NCI-H524 (cell line): ENCODE measurements at regions not wholly inside any gene's neighbourhood (a gene's known extent, or its start where the extent isn't known, plus 50 kb on each side); places are given as distances from the start of the nearest gene placed in this dataset.

Experiments used
- DNase-seq, 2 experiments: peaks; one replicate each; lab custom pipeline; 2025; lab: John Stamatoyannopoulos, UW

DNA sequence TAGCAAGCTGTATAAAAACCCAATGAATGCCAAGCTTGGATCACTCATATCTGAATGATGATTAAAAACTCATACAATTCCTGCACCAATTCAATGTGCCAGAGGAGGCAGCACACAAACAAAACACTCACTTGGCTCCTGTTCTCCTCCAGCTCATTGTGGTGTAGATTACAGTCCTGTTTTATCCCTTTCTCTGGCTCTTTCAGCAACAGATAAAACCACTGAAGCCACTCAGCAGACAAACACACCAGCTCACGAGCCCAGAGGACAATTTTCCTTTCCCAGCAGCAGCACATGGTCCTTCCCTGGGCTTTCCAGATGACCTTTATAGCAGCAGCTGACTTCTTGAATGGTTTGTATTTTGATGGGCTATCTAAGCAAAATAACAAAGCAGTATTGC is 107.3 kb upstream of the STARD3NL start:
- peak in 1 of 2 experiments; percentile 42 for DNase-seq

GRCh38 chr7:38086857-38087256 is 91.2 kb upstream of the STARD3NL start:
- DNase-seq = no peak

DNA sequence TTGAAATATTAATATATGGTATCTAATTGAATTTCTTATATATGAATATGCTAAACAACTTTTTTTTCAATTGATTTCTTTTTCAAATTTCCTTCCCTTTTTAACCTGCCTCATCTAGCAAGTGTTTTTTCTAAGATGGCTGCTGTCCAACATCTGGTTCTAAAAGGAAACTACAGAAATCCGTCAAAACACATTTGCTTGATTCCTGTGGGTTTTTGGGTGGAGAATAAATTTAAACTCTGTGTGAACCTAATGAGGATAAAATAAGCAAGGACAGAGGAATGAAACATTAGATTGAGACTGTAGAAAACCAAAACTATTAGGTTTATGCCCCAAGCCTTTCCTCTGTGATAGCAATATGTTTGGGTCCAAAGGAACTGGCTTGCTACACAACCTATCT is 75.5 kb upstream of the STARD3NL start:
- DNase-seq = no peak

- DNase-seq = peak in 1 of 2 experiments; percentile 51
Observed at GRCh38 chr7:38105874-38106483, 72.1 kb upstream of the STARD3NL start.

DNA sequence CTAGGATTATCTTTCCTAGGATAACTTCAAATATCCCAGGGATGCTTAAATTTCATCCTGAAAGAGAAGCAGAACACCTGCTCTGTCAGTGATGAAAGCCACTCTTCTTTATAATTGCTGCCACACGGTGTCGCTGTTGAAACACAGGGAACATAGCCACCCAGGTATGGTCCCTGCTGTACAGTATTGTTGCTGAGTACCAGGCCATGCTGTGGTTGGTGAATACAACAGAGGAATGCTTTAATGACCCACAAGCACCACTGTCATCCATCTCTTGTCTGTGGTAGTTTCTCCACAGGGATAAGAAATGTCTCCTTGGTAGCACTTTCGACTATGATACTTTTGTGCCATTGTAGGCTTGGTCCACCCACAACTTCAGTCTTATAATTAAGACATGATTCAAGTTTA is 70.6 kb upstream of the STARD3NL start:
- peak; percentile 36 to 78 for DNase-seq

DNA sequence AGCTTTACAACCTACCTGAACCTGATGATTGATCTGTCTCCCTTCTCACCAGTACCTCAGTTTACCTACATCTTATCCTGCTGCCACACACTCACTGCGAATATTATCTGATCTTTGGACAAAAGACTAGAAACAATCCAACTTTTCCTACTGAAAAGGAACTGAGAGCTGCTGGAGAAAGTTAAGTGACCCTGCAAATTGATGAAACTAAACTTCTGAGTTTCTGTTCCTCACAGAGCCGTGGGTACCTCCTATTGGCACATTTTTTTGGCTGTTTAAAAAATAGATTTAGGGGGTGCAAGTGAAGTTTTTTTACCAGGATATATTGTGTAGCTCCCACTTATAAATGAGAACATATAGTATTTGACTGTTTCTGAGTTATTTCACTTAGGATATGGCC is 66.0 kb upstream of the STARD3NL start:
- no peak for DNase-seq

DNA sequence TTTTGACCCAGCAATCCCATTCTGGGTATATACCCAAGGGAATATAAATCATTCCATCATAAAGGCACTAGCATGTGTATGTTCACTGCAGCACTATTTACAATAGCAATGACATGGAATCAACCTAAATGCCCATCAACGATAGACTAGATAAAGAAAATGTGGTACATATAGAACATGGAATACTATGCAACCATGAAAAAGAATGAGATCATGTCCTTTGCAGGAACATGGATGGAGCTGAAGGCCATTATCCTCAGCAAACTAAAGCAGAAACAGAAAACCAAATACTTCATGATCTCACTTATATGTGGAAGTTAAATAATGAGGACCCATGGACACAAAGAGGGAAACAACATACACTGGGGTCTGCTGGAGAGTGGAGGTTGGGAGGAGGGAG is 58.0 kb upstream of the STARD3NL start:
- DNase-seq = no peak

GRCh38 chr7:38122501-38122900 is 55.5 kb upstream of the STARD3NL start:
- DNase-seq = no peak

DNA sequence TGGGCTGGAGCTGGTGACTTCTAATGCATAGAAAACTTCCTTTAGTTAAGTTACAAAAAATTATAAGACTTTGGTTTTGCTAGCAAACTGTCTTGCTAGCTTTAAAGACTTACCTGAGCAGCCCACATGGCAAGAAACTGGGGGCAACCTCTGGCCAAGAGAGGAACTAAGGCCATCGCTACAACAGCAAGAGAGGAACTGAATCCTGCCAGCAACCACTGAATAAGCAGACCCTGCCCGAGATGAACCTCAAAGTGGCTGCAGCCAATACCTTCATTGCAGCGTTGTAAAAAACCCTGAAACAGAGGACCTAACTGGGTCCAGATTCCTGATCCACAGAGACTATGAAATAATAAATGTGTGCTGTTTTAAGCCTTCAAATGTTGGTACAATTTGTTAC is 54.6 kb upstream of the STARD3NL start:
- no peak for DNase-seq

- DNase-seq = no peak
Observed at GRCh38 chr7:38127216-38128207, 50.5 kb upstream of the STARD3NL start.
